ENCODE measurements at regions not wholly inside any gene's neighbourhood (a gene's known extent, or its start where the extent isn't known, plus 50 kb on each side); places are given as distances from the start of the nearest gene placed in this dataset.
"Not testable (repeated sequence)": the region's sequence is repeated elsewhere in the genome, so short reads cannot be mapped to it uniquely, and the experiment has no call there.

GRCh38 chr11:112661571-112661970, 299.6 kb upstream of the NCAM1 start:
- TF ChIP-seq, protein P1, sequence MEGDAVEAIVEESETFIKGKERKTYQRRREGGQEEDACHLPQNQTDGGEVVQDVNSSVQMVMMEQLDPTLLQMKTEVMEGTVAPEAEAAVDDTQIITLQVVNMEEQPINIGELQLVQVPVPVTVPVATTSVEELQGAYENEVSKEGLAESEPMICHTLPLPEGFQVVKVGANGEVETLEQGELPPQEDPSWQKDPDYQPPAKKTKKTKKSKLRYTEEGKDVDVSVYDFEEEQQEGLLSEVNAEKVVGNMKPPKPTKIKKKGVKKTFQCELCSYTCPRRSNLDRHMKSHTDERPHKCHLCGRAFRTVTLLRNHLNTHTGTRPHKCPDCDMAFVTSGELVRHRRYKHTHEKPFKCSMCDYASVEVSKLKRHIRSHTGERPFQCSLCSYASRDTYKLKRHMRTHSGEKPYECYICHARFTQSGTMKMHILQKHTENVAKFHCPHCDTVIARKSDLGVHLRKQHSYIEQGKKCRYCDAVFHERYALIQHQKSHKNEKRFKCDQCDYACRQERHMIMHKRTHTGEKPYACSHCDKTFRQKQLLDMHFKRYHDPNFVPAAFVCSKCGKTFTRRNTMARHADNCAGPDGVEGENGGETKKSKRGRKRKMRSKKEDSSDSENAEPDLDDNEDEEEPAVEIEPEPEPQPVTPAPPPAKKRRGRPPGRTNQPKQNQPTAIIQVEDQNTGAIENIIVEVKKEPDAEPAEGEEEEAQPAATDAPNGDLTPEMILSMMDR (IDR thresholded peaks at IDR 0.05; ENCODE audit: low read depth, low read length) = no peak
- no peak for DNase-seq (ENCODE audit: low read depth, low spot score)
- no peak overlapping the region for H3K4me3 ChIP-seq (ENCODE audit: low read depth, low read length)
- in situ Hi-C loops (cut with HindIII; ENCODE audit: low sequenced_read_pairs) = no loop called here

DNA sequence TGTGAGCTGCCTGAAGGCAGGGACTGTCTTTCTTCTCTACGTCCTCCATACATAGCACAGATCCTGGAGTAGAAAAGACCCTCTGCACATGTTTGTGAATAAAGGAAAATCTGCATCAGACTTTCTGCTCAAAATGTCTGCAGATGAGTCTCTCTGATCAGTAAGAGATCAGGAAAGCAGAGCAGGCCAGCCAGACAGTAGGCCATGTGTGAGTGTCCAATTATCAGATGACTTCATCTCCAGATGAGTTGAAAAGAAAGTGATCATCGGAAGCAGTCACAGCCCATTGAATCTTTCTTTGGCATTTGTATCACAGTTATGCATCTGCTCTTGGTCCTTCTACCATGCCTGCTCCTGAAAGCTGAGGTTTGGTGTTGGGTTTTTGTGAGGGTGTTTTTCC, 298.7 kb upstream of the NCAM1 start:
- H3K4me3 ChIP-seq (ENCODE audit: low read depth, low read length) = no peak overlapping the region
- in situ Hi-C loops (cut with HindIII; ENCODE audit: low sequenced_read_pairs) = no loop called here
- DNase-seq (ENCODE audit: low read depth, low spot score) = no peak
- TF ChIP-seq, protein P1 (IDR thresholded peaks at IDR 0.05; ENCODE audit: low read depth, low read length) = no peak

DNA sequence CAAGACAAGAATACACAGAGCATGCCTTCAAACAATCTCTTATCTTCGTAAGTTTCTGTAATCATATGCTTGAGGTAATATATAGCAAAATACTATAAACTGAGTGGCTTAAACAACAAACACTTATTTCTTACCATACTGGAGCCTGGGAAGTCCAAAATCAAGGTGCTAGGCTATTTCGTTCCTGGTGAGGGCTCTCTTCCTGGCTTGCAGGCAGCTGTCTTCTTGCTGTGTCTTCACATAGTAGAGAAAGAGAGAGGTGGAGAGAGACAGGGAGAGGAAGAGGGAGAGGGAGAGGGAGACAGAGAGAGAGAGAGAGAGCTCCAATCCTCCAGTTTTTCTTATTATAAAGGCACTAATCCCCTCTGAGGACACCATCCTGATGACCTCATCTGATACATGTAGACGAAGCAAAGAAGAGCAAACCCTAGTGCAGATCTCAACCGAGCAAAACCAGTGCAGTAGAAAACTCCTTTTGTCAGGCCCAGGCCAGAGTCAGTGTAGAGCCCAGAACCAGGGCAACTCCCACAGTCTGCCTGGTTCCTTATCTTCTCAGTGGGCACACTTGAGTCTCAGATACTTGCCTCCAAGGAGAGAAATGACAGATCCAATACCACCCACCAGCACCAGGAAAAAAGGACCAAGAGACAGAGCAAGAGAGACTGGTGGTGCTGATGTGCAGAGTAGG, 297.1 kb upstream of the NCAM1 start:
- no peak overlapping the region for H3K4me3 ChIP-seq (ENCODE audit: low read depth, low read length)
- TF ChIP-seq, protein P1 (IDR thresholded peaks at IDR 0.05; ENCODE audit: low read depth, low read length) = no peak
- no peak for DNase-seq (ENCODE audit: low read depth, low spot score)
- in situ Hi-C loops (cut with HindIII; ENCODE audit: low sequenced_read_pairs) = no loop called here

- in situ Hi-C loops (cut with HindIII; ENCODE audit: low sequenced_read_pairs) = no loop called here
- DNase-seq (ENCODE audit: low read depth, low spot score) = no peak
- H3K4me3 ChIP-seq (ENCODE audit: low read depth, low read length) = no peak overlapping the region
- TF ChIP-seq, protein P1 (IDR thresholded peaks at IDR 0.05; ENCODE audit: low read depth, low read length) = no peak
Observed at GRCh38 chr11:112665291-112665690, 295.9 kb upstream of the NCAM1 start.

DNA sequence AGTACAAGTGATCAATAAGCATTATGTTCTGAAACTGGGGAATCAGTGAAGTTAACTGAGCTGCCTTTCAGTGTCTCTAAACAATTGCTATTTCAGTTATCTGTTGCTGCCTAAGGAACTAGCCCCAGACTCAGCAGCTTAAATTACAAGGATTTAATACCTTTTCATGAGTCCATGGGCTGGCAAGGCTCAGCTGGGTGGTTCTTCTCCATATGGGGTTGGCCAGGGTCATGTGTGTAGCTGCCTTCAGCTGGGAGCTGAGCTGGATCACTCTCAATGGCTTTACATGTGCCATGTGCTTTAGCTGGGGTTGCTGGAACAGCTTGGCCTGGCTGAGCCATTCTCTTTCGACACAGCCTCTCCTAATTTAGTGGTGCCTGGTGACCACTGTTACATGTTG, 295.0 kb upstream of the NCAM1 start:
- TF ChIP-seq, protein P1 (IDR thresholded peaks at IDR 0.05; ENCODE audit: low read depth, low read length) = no peak
- DNase-seq (ENCODE audit: low read depth, low spot score) = no peak
- H3K4me3 ChIP-seq (ENCODE audit: low read depth, low read length) = no peak overlapping the region
- in situ Hi-C loops (cut with HindIII; ENCODE audit: low sequenced_read_pairs) = no loop called here

DNA sequence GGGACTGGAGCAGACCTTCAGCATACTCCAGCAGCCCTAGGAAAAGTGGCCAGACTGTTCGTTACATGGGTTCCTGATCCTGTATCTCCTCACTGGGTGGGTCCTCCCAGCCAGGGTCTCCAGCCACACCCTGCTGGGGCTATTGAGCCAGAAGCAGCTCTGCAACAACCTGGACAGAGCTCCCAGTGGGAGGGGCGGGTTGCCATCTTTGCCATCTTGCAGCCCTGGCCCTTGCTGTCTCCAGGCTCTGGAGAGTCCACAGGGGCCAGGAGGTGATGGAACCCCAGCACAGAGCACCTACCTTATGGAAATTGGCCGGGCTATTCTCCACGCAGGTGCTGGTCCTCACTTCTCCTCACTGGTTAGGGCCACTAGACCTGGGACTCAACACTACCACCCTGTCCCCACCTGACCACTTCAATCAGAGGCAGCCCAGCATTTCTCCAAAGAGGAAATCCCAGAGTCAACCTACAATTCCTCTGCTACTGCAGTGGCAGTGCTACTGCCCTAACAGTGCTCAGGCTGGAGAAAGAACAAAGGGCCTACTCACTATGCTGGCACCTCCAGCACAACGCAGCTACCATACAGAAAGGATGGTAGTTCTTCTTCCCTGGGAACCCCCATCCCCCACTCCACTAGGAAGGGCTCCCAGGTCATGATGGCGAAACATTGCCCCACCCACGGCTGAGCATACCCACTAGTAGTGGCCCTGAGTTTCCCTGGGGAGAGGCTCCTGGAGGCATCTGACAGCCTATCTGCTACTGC, 290.2 kb upstream of the NCAM1 start:
- DNase-seq (ENCODE audit: low read depth, low spot score) = no peak
- no peak overlapping the region for H3K4me3 ChIP-seq (ENCODE audit: low read depth, low read length)
- in situ Hi-C loops (cut with HindIII; ENCODE audit: low sequenced_read_pairs) = no loop called here
- TF ChIP-seq, protein P1 (IDR thresholded peaks at IDR 0.05; ENCODE audit: low read depth, low read length) = no peak

- H3K4me3 ChIP-seq (ENCODE audit: low read depth, low read length); in situ Hi-C loops (cut with HindIII; ENCODE audit: low sequenced_read_pairs); DNase-seq (ENCODE audit: low read depth, low spot score): not testable (repeated sequence)
Observed at GRCh38 chr11:112673401-112673800, 287.8 kb upstream of the NCAM1 start.
